HAP-1 (cell line): ENCODE measurements at regions not wholly inside any gene's neighbourhood (a gene's known extent, or its start where the extent isn't known, plus 50 kb on each side); places are given as distances from the start of the nearest gene placed in this dataset.
"Not testable (repeated sequence)": the region's sequence is repeated elsewhere in the genome, so short reads cannot be mapped to it uniquely, and the experiment has no call there.

ENCODE experiments used
- DNase-seq, 2 experiments: peaks; one replicate each; pipeline ENCODE4 v3.0.0-alpha.2; 2016 to 2020; ENCODE audit warnings: low spot score in 2 of 2
- H3K27me3 ChIP-seq: fragments of 250-450 bp; sonication (Bioruptor Pico); 2 replicates; pipeline ENCODE4 v1.5.1; 2020; ENCODE audit warnings: low read depth, mild to moderate bottlenecking, moderate library complexity
- H3K36me3 ChIP-seq: fragments of 250-450 bp; sonication (Bioruptor Pico); replicated peaks from 2 replicates; pipeline ENCODE4 v1.5.1; 2020; ENCODE audit warnings: mild to moderate bottlenecking
- H3K4me1 ChIP-seq: fragments of 250-450 bp; sonication (Bioruptor Pico); 2 replicates; pipeline ENCODE4 v1.5.1; 2020; ENCODE audit warnings: mild to moderate bottlenecking
- H3K4me3 ChIP-seq: fragments of 250-450 bp; sonication (Bioruptor Pico); 2 replicates; pipeline ENCODE4 v1.5.1; 2020; ENCODE audit warnings: mild to moderate bottlenecking, moderate library complexity
- H3K9me3 ChIP-seq: fragments of 250-450 bp; sonication (Bioruptor Pico); 2 replicates; pipeline ENCODE4 v1.5.1; 2020; ENCODE audit warnings: mild to moderate bottlenecking, moderate library complexity
- in situ Hi-C: fragments of 300-500 bp; cut with MboI; formaldehyde crosslinking; loops from 3 replicates; pipeline ENCODE4 v1.14.3; 2020; ENCODE audit warnings: low sequenced_read_pairs, inconsistent platforms, mixed read lengths

DNA sequence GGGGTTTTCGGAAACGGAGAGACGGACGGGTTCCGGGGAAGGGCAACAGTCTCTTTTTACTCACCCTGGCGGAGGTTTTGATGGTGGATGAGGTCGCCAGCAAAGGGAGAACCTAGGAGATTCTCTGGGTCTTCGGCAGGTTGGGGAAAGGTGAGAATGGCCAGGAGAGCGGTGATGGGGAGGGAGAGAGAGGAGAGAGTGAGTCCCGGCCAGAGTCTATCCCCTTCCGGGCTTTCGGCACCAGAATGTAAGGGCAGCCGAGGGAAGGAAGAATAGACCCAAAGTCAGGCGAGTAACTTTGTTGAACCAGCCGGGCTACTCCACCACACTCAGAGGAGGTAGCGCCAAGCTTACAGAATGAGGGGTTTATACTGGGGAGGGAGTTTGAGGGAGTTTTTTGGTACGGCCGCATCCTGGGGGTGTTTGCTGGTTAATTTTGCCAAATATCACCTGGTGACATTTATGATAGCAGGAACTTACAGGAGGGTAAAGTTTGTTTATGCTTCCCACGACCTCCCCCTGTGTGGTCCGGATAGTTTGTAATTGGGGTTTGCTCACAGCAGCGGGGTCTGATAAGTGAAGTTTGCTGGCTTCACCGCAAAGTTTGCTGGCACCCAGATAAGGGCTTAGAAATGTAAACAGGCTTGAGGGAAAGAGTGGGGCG lies 141.1 kb upstream of the ETV3 start:
- no peaks in the 10 kb centered on the region for H3K36me3 ChIP-seq
- no peaks in the 10 kb centered on the region for H3K9me3 ChIP-seq
- H3K27me3 ChIP-seq = peaks cover 9% of the 10 kb centered on the region; the same call in 1 of the 2 replicates
- in situ Hi-C loops = no loop called here
- no peaks in the 10 kb centered on the region for H3K4me1 ChIP-seq
- DNase-seq = no peak
- H3K4me3 ChIP-seq = no peak overlapping the region

- H3K9me3 ChIP-seq = no peaks in the 10 kb centered on the region
- DNase-seq = no peak
Measured at GRCh38 chr1:157278383-157279137, 140.4 kb upstream of the ETV3 start.

GRCh38 chr1:157277913-157278312 lies 139.7 kb upstream of the ETV3 start:
- DNase-seq = no peak
- Histone ChIP-seq H3K4me3 (no peak overlapping the region), H3K27me3 (peaks cover 9% of the 10 kb centered on the region; the same call in 1 of the 2 replicates), H3K9me3 (no peaks in the 10 kb centered on the region), H3K36me3 (no peaks in the 10 kb centered on the region), H3K4me1 (no peaks in the 10 kb centered on the region)
- in situ Hi-C loops = no loop called here

More at GRCh38 chr1:157278383-157279137, 140.4 kb upstream of the ETV3 start:
- Histone ChIP-seq H3K4me3 (no peak overlapping the region), H3K27me3 (peaks cover 9% of the 10 kb centered on the region; the same call in 1 of the 2 replicates), H3K36me3 (no peaks in the 10 kb centered on the region), H3K4me1 (no peaks in the 10 kb centered on the region)
- in situ Hi-C loops = no loop called here

DNA sequence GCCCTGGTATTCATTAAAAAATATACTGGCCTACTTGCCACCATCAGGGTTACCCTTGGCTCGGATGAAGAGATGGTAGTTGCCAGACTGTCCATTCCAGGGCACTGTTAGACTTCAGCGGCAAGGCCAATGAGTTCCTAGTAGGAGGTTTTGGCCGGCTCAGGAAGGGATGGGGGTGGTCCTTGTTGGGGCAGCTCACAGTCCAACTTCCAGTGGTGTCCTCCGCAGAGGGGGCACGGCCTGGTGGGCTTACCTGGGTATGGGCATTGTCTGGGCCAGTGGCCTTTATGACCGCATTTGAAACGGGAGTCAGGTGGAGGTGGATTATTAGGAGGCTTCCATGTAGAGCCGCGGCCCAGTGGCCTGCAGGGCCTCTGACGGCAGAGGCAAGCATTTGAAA lies 139.1 kb upstream of the ETV3 start:
- no peak for DNase-seq
- peaks cover 9% of the 10 kb centered on the region; the same call in 1 of the 2 replicates for H3K27me3 ChIP-seq
- no peaks in the 10 kb centered on the region for H3K36me3 ChIP-seq
- H3K4me1 ChIP-seq = no peaks in the 10 kb centered on the region
- no peak overlapping the region for H3K4me3 ChIP-seq
- in situ Hi-C loops = no loop called here
- H3K9me3 ChIP-seq = no peaks in the 10 kb centered on the region

- H3K27me3 ChIP-seq = peaks cover 7% of the 10 kb centered on the region; the same call in 1 of the 2 replicates
Measured at GRCh38 chr1:157274698-157275534, 136.7 kb upstream of the ETV3 start.

DNA sequence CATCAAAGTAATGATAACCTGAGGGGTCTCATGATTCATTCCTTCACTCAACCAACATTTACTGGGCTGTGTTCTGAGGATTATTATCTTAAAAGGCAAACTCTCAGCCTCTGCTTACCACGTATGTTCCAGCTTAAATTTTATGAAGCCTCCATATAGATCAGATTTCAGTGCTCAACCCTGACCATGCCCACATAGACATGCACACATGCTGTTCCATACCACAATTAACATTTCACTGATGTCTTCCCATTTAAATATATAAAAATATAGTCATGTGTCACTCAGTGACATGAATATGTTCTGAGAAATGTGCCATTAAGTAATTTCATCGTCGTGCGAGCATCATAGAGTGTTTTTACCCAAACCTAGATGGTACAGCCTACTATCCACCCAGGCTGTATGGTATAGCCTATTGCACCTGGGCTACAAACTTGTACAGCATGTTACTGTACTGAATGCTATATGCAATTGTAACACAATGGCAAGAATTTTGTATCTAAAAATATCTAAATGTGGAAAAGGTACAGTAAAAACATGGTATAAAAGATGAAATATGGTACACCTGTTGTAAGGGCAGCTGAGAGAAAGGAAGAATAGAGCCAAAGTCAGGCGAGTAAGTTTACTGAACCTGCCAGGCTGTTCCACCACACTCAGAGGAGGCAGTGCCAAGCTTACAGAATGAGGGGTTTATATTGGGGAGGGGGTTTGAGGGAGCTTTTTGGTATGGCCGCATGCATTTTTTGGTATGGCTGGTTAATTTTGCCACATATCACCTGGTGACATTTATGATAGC lies 134.7 kb upstream of the ETV3 start:
- in situ Hi-C loops = no loop called here
- DNase-seq = no peak
- Histone ChIP-seq H3K27me3 (peaks cover 13% of the 10 kb centered on the region), H3K36me3 (no peaks in the 10 kb centered on the region), H3K4me3 (no peak overlapping the region), H3K4me1 (no peaks in the 10 kb centered on the region), H3K9me3 (no peaks in the 10 kb centered on the region)

More at GRCh38 chr1:157274698-157275534, 136.7 kb upstream of the ETV3 start:
- in situ Hi-C loops = no loop called here
- Histone ChIP-seq H3K4me3 (no peak overlapping the region), H3K36me3 (no peaks in the 10 kb centered on the region), H3K9me3 (no peaks in the 10 kb centered on the region), H3K4me1 (no peaks in the 10 kb centered on the region)
- no peak for DNase-seq

DNA sequence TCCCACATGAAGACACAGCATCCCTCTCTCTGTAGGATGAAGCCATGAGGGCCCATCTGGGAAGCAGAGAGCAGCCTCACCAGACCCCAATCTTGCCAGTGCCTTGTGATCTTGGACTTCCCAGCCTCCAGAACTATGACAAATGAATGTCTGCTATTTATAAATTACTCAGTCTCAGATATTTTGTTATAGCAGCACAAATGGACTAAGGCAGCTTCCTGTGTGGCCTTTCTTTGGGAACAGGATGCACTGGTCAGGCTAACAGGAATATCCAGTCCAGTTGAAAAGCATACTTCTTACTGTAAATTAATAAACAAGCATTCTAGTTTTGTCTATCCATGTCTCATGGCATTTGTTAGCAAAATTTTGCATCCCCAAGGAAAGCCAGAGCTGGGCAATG lies 134.1 kb upstream of the ETV3 start:
- Histone ChIP-seq H3K9me3 (no peaks in the 10 kb centered on the region), H3K36me3 (no peaks in the 10 kb centered on the region), H3K4me1 (no peaks in the 10 kb centered on the region), H3K4me3 (no peak overlapping the region), H3K27me3 (peaks cover 13% of the 10 kb centered on the region)
- DNase-seq = no peak
- in situ Hi-C loops = no loop called here

- Histone ChIP-seq H3K4me3 (no peak overlapping the region), H3K4me1 (no peaks in the 10 kb centered on the region)
- in situ Hi-C loops = no loop called here
Measured at GRCh38 chr1:157270705-157271274, 132.6 kb upstream of the ETV3 start.

DNA sequence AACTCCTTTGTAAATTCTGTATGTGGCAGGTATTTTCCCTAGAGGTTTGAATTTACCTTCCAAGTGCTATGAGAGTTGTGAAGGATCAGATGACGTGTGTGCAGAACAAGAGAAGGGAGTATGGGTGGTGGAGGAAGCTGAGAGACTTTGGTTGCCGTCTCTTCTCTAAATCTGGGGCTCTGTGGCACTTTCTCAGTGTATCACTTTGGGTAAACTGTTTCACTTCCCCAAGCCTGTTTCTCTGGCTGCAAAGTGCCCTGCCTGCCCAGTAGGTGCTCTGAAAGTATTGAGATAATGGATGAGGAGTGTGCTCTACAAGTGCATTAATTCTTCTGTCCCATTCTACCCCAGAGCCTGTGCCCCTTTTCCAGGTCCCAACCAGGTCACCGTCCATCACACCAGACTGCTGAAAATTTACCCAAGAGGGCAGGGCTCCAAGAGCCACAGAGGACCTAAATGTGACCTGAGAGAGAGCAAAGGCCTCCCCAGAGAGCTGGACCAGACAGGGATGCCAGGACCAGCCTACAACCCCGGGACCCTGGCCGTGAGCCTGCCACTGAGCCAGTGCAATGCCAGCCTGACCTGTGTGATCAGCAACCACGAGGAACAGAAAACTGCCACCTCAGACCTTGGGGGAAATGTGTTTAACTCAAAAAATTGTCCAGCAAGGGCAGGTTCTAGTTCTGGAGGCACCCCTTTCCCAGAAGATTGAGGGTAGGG lies 131.6 kb upstream of the ETV3 start:
- in situ Hi-C loops = no loop called here
- Histone ChIP-seq H3K27me3 (peaks cover 10% of the 10 kb centered on the region), H3K4me3 (no peak overlapping the region), H3K36me3 (no peaks in the 10 kb centered on the region), H3K4me1 (no peaks in the 10 kb centered on the region), H3K9me3 (no peaks in the 10 kb centered on the region)
- DNase-seq = no peak

More at GRCh38 chr1:157270705-157271274, 132.6 kb upstream of the ETV3 start:
- Histone ChIP-seq H3K9me3 (no peaks in the 10 kb centered on the region), H3K27me3 (peaks cover 13% of the 10 kb centered on the region), H3K36me3 (no peaks in the 10 kb centered on the region)
- no peak for DNase-seq

- no peak for DNase-seq
- no peak overlapping the region for H3K4me3 ChIP-seq
- in situ Hi-C loops = no loop called here
- H3K36me3 ChIP-seq = no peaks in the 10 kb centered on the region
- H3K27me3 ChIP-seq = no peaks in the 10 kb centered on the region
- no peaks in the 10 kb centered on the region for H3K4me1 ChIP-seq
- no peaks in the 10 kb centered on the region for H3K9me3 ChIP-seq
Measured at GRCh38 chr1:157262891-157263290, 124.7 kb upstream of the ETV3 start.

DNA sequence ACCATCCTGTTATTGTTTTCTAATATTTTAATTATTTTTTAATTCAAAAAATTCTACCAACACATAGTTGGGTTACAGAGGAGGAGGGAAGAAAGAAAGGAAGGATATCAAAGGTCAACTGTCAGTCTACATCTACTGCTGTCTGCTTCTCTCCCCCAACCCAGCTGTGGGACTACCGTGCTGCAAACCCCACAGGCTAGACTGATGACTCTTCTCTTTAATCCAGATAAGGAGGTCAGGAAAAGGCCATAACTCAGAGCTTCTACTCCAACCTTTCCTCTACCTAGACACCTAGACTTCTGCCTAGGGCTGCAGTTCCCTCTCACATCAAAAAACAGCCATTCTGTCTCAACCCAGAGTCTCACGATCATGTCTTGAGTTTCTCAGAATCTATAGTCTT lies 124.2 kb upstream of the ETV3 start:
- Histone ChIP-seq H3K4me3 (no peak overlapping the region), H3K9me3 (no peaks in the 10 kb centered on the region), H3K4me1 (no peaks in the 10 kb centered on the region), H3K27me3 (no peaks in the 10 kb centered on the region), H3K36me3 (no peaks in the 10 kb centered on the region)
- DNase-seq = no peak
- in situ Hi-C loops = no loop called here

GRCh38 chr1:157255891-157256290 lies 117.7 kb upstream of the ETV3 start:
- H3K36me3 ChIP-seq, H3K27me3 ChIP-seq, H3K4me3 ChIP-seq, H3K9me3 ChIP-seq, H3K4me1 ChIP-seq, DNase-seq, in situ Hi-C loops: not testable (repeated sequence)
